ENCODE measurements at regions not wholly inside any gene's neighbourhood (a gene's known extent, or its start where the extent isn't known, plus 50 kb on each side); places are given as distances from the start of the nearest gene placed in this dataset.

DNA sequence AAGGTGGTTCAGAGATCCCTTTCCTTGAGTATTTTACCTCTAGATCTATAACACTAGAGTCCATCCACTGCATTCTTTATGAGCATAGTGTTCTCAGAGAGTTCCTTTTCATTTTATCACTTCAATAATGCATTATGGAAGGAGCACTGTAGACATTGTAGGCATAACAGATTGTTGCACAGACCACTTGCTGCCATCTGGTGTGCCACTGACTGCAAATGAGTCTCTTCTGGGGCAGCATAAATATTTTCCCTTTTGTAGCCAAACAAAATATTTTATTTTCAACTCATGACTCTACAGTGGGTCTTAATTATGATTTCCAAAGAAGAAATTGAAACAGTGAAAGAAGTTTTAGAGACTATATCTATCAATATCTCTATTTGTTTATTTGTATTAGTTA is 290.4 kb downstream of the OLFM3 start:
- DNase-seq (ENCODE audit: low read depth in 2 of 2), result no peak

GRCh38 chr1:101709721-101710120 is 287.0 kb downstream of the OLFM3 start:
- no peak for DNase-seq (ENCODE audit: low read depth in 2 of 2)

DNA sequence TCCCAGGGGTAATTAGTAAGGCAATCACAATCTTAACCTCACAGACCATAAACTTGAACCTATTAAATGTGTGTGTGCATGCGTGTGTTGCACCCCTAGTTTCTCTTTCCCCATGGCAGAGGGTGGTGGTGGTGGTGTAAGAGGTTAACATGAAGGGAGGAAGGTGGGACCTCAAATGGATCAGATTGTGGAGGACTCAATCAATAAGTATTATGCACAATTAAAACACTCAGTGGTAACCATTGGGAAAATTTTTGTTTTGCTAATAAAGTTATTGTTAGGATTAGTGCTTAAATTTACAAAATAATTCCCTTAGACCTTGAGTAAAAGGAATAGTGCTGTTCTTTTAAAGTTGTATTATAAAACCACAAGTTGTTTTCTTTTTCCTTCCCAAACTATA is 283.0 kb downstream of the OLFM3 start:
- DNase-seq (ENCODE audit: low read depth in 2 of 2), result no peak

DNA sequence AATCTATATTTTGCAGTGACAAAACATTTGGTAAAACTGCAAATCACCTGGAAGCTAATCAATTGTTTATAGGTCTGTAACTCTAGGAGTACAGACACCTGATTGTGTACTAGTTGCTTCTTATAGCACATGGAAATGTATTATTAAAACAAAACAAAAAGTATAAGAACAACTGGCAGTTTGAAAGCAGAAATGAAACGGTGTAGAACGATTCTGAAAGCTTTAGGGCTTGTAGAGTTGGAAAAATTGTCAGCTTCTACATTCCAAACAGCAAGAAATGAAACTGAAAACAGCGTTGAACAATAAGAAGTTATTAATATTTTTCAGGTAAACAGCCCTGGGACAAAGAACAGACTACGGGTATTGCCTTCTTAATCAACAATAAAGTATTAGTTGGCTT is 273.3 kb downstream of the OLFM3 start:
- no peak for DNase-seq (ENCODE audit: low read depth in 2 of 2)

GRCh38 chr1:101728029-101728428 is 268.7 kb downstream of the OLFM3 start:
- DNase-seq (ENCODE audit: low read depth in 2 of 2), result no peak

DNA sequence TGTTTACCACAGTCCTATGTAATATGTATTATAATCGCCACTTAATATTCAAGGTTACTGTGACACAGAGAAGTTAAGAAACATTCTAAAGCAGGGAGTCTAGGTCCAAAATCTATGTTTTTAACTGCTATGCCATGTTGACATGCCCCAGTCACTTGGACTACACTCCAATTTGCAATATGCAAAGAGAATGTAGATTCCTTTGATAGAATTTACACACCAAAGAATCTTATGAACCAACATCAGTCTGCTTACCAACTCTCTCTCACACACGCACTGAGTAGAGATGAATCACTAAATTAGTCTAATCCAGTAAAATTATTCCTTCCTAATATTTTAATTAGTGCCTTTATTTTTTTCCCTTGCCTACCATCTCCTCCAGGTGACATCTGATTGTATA is 266.2 kb downstream of the OLFM3 start:
- DNase-seq (ENCODE audit: low read depth in 2 of 2), result no peak

GRCh38 chr1:101732261-101732660 is 264.5 kb downstream of the OLFM3 start:
- no peak for DNase-seq (ENCODE audit: low read depth in 2 of 2)

GRCh38 chr1:101733340-101733739 is 263.4 kb downstream of the OLFM3 start:
- DNase-seq (ENCODE audit: low read depth in 2 of 2), result no peak

GRCh38 chr1:101738475-101738874 is 258.3 kb downstream of the OLFM3 start:
- DNase-seq (ENCODE audit: low read depth in 2 of 2), result no peak

- DNase-seq (ENCODE audit: low read depth in 2 of 2), result no peak
These were observed 257.6 kb downstream of the OLFM3 start for GRCh38 chr1:101739146-101739545.

DNA sequence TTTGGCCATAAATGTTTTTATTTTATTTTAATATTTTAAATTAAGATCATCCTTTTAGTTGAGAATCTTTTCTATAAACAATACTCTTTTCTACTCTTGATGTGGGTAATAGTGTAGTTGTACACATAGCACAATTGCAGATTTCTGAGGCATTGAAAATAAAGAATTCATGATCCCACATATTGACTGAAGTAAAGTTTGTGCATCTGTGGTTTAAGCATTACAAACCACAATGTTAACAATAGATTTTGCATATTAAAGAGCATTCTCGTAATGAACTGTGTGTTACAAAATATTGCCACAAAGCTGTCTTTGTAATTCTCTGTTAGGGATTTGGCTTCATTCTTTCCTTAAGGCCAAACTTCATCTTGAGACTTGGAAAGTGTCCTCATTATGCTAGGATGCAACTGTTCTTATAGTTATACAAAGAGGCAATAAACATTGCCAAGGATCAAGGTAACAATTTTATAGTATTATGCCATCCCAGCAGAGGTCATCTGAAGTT is 256.8 kb downstream of the OLFM3 start:
- DNase-seq (ENCODE audit: low read depth in 2 of 2), result no peak

DNA sequence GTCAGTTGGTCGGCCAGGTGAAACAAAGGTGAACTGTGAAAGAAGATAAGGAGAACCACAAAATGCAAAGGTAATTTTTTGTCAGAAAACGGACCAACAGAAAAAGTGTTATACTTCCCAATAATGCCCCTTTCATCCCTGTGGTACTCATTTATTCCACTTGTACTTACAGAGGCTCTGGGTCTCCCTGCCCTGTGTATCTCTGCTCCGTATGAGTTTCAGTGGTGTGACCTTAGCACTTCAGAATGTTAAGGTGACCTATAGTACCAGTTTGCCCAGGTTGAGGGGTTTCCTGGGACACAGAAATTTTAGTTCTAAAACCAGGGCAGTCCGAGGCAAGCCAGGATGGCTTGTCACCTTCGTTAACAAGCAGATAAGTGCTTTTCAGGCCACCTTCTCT is 254.8 kb downstream of the OLFM3 start:
- DNase-seq (ENCODE audit: low read depth in 2 of 2), result no peak

GRCh38 chr1:101742509-101742908 is 254.2 kb downstream of the OLFM3 start:
- no peak for DNase-seq (ENCODE audit: low read depth in 2 of 2)

GRCh38 chr1:101745551-101746270 is 251.0 kb downstream of the OLFM3 start:
- DNase-seq (ENCODE audit: low read depth in 2 of 2), result no peak

DNA sequence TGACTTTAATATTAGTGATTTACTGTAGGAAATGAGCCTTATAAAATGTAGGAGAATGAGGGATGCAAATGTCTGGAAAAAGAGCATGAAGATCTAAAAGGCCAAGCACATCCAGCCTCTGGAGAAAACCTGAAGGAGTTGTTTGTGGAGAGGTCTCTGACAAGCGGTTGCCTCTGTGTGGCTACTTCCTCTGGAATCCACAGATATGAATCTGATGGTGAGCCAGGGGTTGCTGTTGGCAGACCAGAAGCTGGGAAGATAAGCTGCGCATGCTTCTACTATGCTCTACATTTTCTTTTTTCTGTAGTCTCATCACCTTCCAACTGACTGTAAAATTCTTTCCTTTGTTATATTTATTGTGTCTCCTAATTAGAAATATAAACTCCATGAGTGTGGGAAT is 248.6 kb downstream of the OLFM3 start:
- DNase-seq (ENCODE audit: low read depth in 2 of 2), result no peak
